ENCODE measurements at regions not wholly inside any gene's neighbourhood (a gene's known extent, or its start where the extent isn't known, plus 50 kb on each side); places are given as distances from the start of the nearest gene placed in this dataset.

GRCh38 chr7:16098058-16098457, 323.3 kb downstream of the CRPPA start:
- H3K9me3 ChIP-seq, result peaks cover 0 to 10% (median 0%) of the 10 kb centered on the region in 4 donors
- no peaks in the 10 kb centered on the region for H3K36me3 ChIP-seq
- no peaks in the 10 kb centered on the region for H3K4me1 ChIP-seq
- H3K4me3 ChIP-seq, result no peak overlapping the region
- DNase-seq (ENCODE audit: low spot score in 2 of 2), result no peak
- TF ChIP-seq CTCF (IDR thresholded peaks at IDR 0.05), result no peak
- TF ChIP-seq EP300 (IDR thresholded peaks at IDR 0.05), result no peak
- TF ChIP-seq POLR2A (IDR thresholded peaks at IDR 0.05), result no peak
- H3K27me3 ChIP-seq, result no peaks in the 10 kb centered on the region
- no peak overlapping the region for H3K27ac ChIP-seq

DNA sequence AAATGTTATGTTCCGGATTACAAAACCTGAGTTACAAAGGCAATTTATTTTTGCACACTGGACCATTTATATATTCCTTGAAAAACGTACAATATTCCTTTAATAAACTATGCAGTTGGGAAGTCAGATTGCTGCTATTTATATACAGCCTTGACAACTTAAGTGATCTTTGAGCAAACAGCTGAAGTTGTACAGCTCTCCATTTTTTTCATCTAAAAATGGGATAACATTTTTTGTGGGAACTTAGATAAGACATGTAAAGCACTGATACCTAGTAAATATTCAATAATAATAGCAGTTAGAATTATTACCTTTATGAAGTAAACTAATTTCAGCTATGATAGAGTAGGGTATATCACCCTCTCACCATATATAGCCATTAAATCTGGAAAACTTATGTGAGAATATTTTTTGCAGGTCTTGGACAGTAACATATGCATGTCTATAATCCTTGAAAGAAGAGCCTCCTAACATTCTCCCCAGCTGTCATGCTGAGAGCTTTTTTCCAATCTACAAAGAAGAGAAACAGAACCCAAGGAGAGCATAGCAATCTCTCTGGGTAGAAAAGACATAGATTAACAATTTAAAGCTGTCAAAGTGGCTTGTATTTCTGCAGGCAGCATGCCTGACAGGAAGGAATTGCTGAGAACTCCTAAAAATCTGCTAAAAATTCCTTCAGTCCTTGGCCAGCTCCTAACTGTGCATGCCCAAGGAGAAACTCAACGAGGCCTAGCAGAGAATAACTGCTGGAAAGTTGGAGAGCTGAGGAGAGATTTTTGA, 326.0 kb downstream of the CRPPA start:
- Histone ChIP-seq H3K27ac (peak overlapping the region in 1 of 4 donors; percentile 11), H3K36me3 (no peaks in the 10 kb centered on the region), H3K9me3 (no peaks in the 10 kb centered on the region), H3K4me1 (peaks cover 0 to 15% (median 0%) of the 10 kb centered on the region in 4 donors), H3K27me3 (no peaks in the 10 kb centered on the region), H3K4me3 (no peak overlapping the region)
- WGBS, 2 donors, result 48 to 51% methylated on average over 3 of the region's 3 CpGs
- DNase-seq (ENCODE audit: low spot score in 2 of 2), result no peak
- TF ChIP-seq POLR2A (IDR thresholded peaks at IDR 0.05) (no peak), CTCF (IDR thresholded peaks at IDR 0.05) (no peak), EP300 (IDR thresholded peaks at IDR 0.05) (no peak)

DNA sequence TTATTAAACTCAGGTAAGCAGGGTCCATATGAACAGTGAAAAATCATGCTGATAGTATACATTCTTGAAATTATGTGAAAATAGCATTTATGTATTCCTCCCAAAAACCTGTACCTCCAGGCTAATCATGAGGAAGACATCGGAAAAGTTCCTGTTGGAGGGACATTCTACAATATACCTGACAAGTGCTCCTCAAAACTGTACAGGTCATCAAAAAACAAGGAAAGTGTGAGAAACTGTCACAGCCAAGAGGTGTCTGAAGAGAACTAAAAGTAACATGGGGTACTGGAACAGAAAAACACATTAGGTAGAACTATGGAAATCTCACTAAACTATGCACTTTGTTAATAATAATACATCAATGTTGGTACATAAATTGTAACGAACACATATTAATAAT, 326.7 kb downstream of the CRPPA start:
- H3K4me1 ChIP-seq, result peaks cover 0 to 15% (median 0%) of the 10 kb centered on the region in 4 donors
- TF ChIP-seq CTCF (IDR thresholded peaks at IDR 0.05) (no peak), POLR2A (IDR thresholded peaks at IDR 0.05) (no peak)
- H3K36me3 ChIP-seq, result no peaks in the 10 kb centered on the region
- H3K4me3 ChIP-seq, result no peak overlapping the region
- no peaks in the 10 kb centered on the region for H3K9me3 ChIP-seq
- 95 to 98% methylated on average over 2 of the region's 2 CpGs for WGBS, 2 donors
- DNase-seq (ENCODE audit: low spot score in 2 of 2), result no peak
- no peaks in the 10 kb centered on the region for H3K27me3 ChIP-seq
- H3K27ac ChIP-seq, result no peak overlapping the region

DNA sequence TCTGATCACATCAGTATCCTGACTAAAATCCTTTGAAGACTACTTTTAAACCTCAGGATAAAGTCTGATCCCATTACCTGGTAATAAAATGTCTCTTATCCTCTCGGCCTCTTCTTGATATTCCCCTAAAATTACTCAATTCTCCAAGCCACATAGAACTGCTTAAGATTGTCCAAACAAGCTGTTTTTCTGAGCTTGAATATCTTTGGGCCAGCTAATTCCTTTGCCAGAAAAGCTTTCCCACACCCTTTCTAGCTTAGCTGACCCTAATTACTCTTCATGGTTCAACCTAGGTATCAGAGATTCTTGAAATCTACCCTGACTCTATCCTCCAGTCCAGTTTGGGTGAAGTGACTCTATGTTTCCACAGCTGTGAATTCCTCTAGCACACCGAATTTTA, 328.6 kb downstream of the CRPPA start:
- no peaks in the 10 kb centered on the region for H3K9me3 ChIP-seq
- TF ChIP-seq EP300 (IDR thresholded peaks at IDR 0.05) (no peak), POLR2A (IDR thresholded peaks at IDR 0.05) (no peak), CTCF (IDR thresholded peaks at IDR 0.05) (no peak)
- WGBS, 2 donors, result 66 to 76% methylated on average over 2 of the region's 2 CpGs

GRCh38 chr7:16091701-16092310, 329.5 kb downstream of the CRPPA start:
- no peak for TF ChIP-seq POLR2A (IDR thresholded peaks at IDR 0.05)
- TF ChIP-seq CTCF (IDR thresholded peaks at IDR 0.05), result no peak
- TF ChIP-seq EP300 (IDR thresholded peaks at IDR 0.05), result no peak
- DNase-seq (ENCODE audit: low spot score in 2 of 2), result no peak
- H3K36me3 ChIP-seq, result no peaks in the 10 kb centered on the region
- 21 to 29% methylated on average over 5 of the region's 5 CpGs for WGBS, 2 donors
- no peaks in the 10 kb centered on the region for H3K9me3 ChIP-seq
- H3K4me3 ChIP-seq, result no peak overlapping the region
- no peaks in the 10 kb centered on the region for H3K27me3 ChIP-seq
- H3K27ac ChIP-seq, result peak overlapping the region in 1 of 4 donors; percentile 30
- peaks cover 0 to 15% (median 0%) of the 10 kb centered on the region in 4 donors for H3K4me1 ChIP-seq

More for the DNA sequence above, 328.6 kb downstream of the CRPPA start:
- H3K27ac ChIP-seq, result peak overlapping the region in 1 of 4 donors; percentile 30
- no peaks in the 10 kb centered on the region for H3K36me3 ChIP-seq
- no peak for DNase-seq (ENCODE audit: low spot score in 2 of 2)
- H3K27me3 ChIP-seq, result no peaks in the 10 kb centered on the region
- H3K4me3 ChIP-seq, result no peak overlapping the region
- H3K4me1 ChIP-seq, result peaks cover 0 to 15% (median 0%) of the 10 kb centered on the region in 4 donors

Data from tibial nerve (tissue), 4 donors.